ENCODE measurements at regions not wholly inside any gene's neighbourhood (a gene's known extent, or its start where the extent isn't known, plus 50 kb on each side); places are given as distances from the start of the nearest gene placed in this dataset.

- in situ Hi-C loops (cut with MboI; ENCODE audit: low sequenced_read_pairs): no loop called here
Measured at GRCh38 chr6:9507136-9507895, 907.6 kb downstream of the TFAP2A start.

GRCh38 chr6:9504191-9504590, 910.7 kb downstream of the TFAP2A start:
- in situ Hi-C loops (cut with MboI; ENCODE audit: low sequenced_read_pairs): no loop called here

DNA sequence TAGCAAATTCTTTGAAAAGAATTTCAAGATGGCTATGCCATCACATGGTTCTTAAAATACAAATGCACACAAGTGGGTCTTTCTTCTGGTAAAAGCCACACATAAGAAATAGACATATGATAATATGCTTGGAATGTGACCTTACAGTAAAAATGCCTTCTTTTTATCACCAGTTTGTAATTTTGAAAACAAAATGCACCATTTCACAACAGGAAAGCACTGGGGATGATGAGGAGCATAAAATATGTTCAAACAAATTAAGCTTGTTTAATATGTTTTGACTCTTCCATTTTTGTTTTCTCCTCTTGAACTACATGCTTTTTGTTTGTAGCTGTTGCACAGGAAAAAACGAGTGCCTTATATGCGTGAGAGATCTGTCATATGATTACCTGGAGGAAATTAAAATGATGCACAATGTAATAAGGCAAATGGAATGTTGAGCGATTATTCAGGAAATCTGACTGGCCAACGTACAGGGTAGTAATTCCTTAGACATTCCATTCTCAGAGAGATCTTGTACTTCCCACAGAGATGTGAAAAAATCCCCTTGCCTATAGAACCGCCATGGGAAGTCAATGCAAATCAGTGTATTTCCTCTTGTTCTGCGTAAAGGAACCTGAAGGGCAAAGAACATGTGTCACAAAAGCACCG, 911.6 kb downstream of the TFAP2A start:
- in situ Hi-C loops (cut with MboI; ENCODE audit: low sequenced_read_pairs): no loop called here

- in situ Hi-C loops (cut with MboI; ENCODE audit: low sequenced_read_pairs): no loop called here
Measured at GRCh38 chr6:9499709-9500108, 915.2 kb downstream of the TFAP2A start.

GRCh38 chr6:9496837-9497236, 918.0 kb downstream of the TFAP2A start:
- in situ Hi-C loops (cut with MboI; ENCODE audit: low sequenced_read_pairs): no loop called here

DNA sequence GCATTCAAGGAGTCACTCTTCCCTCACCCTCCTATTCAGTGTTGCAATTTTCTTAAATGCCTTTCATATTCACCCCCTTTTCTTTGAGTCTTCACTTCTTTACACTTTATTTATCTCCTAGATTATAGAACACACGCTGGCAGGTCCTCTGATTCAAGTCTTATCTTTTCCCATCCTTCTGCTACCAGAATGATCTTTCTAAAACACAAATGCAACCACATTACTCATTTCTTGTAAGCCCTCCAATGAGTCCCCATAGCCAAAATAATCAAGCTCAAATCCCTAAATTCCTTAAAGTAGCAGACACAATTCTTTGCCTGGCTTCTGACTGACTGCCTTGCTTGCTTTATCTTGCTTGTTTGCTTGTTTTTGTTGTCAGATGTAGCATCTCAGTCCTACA, 920.0 kb downstream of the TFAP2A start:
- in situ Hi-C loops (cut with MboI; ENCODE audit: low sequenced_read_pairs): no loop called here

DNA sequence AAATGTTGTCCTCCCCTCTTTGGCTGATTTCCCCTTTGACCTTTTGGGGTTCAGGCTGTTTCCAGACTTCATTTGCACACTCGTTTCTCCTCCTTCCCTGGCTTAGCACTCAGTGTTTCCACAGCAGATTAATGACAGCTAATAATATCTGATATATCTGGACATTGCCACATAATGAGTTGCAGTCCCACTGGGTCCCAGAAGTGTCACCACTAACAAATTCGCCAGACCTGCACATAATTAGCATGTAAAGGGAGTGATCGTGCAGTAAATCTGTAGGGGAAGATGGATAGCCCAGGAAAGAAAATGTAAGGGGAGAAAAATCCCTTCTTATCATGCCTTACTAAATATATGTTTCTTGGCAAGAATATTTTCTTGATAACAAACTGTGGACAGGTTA, 922.1 kb downstream of the TFAP2A start:
- in situ Hi-C loops (cut with MboI; ENCODE audit: low sequenced_read_pairs): no loop called here

DNA sequence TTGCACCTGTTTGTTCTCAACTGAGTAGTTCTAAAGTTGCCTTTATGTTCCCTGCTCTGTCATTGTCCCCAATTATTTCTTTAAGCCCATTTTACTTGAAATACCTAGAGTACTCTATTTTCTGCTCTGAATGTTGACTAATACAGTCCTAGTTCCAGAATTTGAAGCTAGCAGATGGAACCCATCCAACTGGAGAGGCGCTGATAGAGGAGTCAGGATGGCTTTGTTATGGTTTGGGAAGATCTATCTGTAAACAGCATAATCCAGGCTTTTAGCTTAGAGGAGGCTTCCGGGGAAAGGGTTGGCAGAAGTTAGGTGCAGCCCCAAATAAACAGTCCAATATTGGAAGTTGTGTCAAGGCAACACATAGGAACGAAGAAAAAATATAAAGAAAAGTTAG, 927.7 kb downstream of the TFAP2A start:
- in situ Hi-C loops (cut with MboI; ENCODE audit: low sequenced_read_pairs): no loop called here

DNA sequence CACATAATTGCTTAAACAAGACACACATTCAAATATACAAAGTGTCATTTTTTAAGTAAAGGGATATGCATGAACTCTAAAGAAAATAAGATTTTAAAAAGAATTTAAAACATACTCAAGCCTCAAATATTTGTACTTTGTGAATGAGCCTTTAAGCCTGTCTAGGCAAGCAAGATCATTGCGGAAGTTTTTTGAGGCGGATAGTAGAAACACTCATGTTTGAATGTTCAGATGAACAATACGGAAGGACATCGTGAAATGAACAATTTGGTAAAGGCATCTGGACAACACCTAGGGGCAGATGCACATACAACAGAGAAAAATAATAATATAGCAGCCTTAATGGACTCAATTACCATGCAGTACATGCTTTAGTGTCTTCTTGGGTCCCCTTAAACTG, 928.9 kb downstream of the TFAP2A start:
- in situ Hi-C loops (cut with MboI; ENCODE audit: low sequenced_read_pairs): no loop called here

DNA sequence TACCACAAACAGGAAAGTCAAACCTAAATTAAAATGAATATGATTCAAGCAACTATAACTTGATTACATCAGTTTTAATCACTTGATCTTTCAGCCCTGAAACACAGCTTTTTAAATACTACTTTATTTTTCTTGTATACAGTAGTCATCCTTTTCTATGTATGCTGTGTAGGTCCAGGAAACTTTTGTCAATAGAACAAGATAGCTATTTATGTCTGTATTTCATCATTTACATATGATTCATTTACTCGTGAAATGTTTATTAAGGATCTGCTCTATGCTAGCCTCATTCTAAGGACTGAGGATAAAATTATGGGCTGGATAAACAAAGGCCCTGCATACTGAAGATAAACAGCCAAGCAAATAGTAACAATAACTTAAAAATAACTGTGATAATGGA, 930.2 kb downstream of the TFAP2A start:
- in situ Hi-C loops (cut with MboI; ENCODE audit: low sequenced_read_pairs): no loop called here

DNA sequence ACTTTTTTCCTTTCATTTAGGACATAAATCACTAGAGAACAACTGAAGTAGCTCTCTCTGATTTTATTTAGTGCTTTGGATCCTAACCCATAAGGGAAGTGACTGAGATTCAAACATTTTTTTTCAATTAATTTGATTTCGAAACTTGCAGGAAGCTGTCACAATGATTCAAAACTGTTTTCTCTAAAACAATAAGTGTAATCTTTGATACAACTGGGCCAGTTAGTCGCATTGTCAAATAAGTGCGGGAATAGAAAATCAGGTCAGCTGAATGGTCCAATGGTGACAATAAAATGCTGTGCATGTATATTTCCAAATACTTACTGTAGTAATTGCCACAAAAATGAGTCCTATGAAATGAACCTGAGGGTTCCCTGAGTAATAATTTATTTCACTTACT, 930.8 kb downstream of the TFAP2A start:
- in situ Hi-C loops (cut with MboI; ENCODE audit: low sequenced_read_pairs): no loop called here

GRCh38 chr6:9482030-9482738, 932.7 kb downstream of the TFAP2A start:
- in situ Hi-C loops (cut with MboI; ENCODE audit: low sequenced_read_pairs): no loop called here

GRCh38 chr6:9481292-9482029, 933.4 kb downstream of the TFAP2A start:
- in situ Hi-C loops (cut with MboI; ENCODE audit: low sequenced_read_pairs): no loop called here

DNA sequence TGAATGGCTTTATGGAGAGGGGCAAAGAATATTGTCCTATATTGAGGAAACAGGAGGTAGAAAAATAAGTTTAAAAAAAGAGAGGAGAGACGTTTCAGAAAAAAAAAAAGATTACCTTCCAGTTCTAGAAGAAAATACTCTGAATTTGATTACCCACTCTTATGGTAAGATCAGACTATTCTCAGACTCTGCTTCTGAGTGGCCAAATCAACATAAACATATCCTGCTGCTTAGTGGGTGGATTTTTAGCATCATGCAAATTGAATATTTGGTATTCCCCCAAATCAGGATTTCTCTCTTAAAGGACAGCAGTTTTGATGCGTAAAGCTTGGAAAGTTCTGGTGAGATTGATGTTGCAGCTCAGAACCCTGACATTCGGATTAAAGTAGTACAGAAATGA, 946.6 kb downstream of the TFAP2A start:
- in situ Hi-C loops (cut with MboI; ENCODE audit: low sequenced_read_pairs): no loop called here

- in situ Hi-C loops (cut with MboI; ENCODE audit: low sequenced_read_pairs): no loop called here
Measured at GRCh38 chr6:9467741-9468140, 947.1 kb downstream of the TFAP2A start.

GRCh38 chr6:9464583-9464982, 950.3 kb downstream of the TFAP2A start:
- in situ Hi-C loops (cut with MboI; ENCODE audit: low sequenced_read_pairs): no loop called here

GRCh38 chr6:9463311-9463710, 951.6 kb downstream of the TFAP2A start:
- in situ Hi-C loops (cut with MboI; ENCODE audit: low sequenced_read_pairs): no loop called here

GRCh38 chr6:9461188-9461587, 953.7 kb downstream of the TFAP2A start:
- in situ Hi-C loops (cut with MboI; ENCODE audit: low sequenced_read_pairs): no loop called here

- in situ Hi-C loops (cut with MboI; ENCODE audit: low sequenced_read_pairs): no loop called here
Measured at GRCh38 chr6:9458424-9458823, 956.5 kb downstream of the TFAP2A start.

DNA sequence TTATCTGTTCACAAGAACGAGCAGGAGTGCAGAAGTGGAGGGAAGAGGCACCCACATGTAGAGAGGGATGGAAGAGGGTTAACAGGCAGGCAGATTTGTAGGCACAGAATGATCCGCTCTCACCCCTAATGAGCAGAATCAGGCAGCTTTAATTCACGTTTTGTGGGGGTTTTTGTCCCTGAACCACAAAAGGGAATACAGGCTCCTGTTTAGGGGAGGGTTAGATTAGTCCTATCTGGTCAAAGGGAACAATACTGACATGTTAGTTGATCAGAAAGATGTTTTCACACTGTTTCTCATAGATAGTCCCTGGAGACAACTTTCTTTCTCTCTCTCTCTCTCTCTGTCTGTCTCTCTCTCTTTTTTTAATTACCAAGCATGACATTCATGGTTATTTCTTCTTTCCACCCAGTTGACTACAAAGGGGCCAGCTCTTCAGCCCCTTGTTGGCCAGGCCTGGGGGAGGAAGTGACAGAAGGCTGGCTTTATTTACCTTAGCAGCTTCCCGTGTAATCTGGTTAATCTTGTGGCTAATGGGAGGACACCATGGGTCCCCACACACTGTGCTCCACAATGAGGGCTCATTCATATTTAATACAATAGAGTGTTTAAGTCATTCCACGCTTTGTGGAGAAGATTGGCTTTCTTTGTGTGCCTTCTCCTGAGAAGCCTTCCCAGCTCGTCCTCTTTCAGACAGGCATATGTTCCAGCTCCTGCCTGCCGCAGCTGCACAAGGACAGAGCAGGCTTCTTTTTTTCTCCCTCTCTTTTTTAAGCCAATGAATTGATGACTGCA, 958.8 kb downstream of the TFAP2A start:
- in situ Hi-C loops (cut with MboI; ENCODE audit: low sequenced_read_pairs): no loop called here

Data from HL-60/S4 treated with phorbol 12-myristate 13-acetate at 8.2 ng/mL for 4 days and 3 days (cell line).